ENCODE measurements at regions not wholly inside any gene's neighbourhood (a gene's known extent, or its start where the extent isn't known, plus 50 kb on each side); places are given as distances from the start of the nearest gene placed in this dataset.

GRCh38 chr10:44291091-44291490 lies 93.8 kb downstream of the CXCL12 start:
- no peak for TF ChIP-seq POLR2A (IDR thresholded peaks at IDR 0.05)
- TF ChIP-seq, protein P1, sequence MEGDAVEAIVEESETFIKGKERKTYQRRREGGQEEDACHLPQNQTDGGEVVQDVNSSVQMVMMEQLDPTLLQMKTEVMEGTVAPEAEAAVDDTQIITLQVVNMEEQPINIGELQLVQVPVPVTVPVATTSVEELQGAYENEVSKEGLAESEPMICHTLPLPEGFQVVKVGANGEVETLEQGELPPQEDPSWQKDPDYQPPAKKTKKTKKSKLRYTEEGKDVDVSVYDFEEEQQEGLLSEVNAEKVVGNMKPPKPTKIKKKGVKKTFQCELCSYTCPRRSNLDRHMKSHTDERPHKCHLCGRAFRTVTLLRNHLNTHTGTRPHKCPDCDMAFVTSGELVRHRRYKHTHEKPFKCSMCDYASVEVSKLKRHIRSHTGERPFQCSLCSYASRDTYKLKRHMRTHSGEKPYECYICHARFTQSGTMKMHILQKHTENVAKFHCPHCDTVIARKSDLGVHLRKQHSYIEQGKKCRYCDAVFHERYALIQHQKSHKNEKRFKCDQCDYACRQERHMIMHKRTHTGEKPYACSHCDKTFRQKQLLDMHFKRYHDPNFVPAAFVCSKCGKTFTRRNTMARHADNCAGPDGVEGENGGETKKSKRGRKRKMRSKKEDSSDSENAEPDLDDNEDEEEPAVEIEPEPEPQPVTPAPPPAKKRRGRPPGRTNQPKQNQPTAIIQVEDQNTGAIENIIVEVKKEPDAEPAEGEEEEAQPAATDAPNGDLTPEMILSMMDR (IDR thresholded peaks at IDR 0.05), result no peak
- no peak for TF ChIP-seq EP300 (IDR thresholded peaks at IDR 0.05)
- Histone ChIP-seq H3K9me3 (no peaks in the 10 kb centered on the region), H3K27me3 (no peaks in the 10 kb centered on the region), H3K27ac (peak overlapping the region in 1 of 4 donors; percentile 11), H3K4me1 (peaks cover 0 to 44% (median 9%) of the 10 kb centered on the region in 4 donors), H3K36me3 (no peaks in the 10 kb centered on the region), H3K4me3 (no peak overlapping the region)
- 65% methylated on average over 1 of the region's 1 CpG for WGBS, 2 donors
- no peak for DNase-seq (ENCODE audit: low spot score in 2 of 2)

DNA sequence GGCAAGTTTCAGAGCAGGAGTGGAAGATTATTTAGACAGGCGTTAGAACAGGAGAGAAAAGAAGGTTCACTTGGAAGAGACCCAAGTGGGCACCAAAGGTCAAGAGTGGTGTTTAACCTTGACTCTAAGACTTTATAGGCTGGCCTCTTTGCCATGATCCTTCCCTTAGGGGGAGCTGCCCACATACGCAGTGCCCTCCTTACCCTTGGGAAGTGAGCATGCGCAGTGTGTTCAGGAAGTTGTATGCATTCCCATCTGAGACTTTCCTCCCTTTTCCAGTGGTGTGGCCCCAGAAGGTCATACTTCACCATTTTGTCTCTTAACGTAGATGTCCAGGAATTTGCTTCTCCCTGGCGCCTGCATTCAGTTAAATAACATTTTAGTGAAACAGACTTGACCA lies 95.8 kb downstream of the CXCL12 start:
- 82 to 92% methylated on average over 5 of the region's 5 CpGs for WGBS, 2 donors
- H3K4me3 ChIP-seq, result no peak overlapping the region
- H3K9me3 ChIP-seq, result no peaks in the 10 kb centered on the region
- H3K36me3 ChIP-seq, result no peaks in the 10 kb centered on the region
- TF ChIP-seq EP300 (IDR thresholded peaks at IDR 0.05), result no peak
- no peak for TF ChIP-seq POLR2A (IDR thresholded peaks at IDR 0.05)
- TF ChIP-seq, protein P1 (IDR thresholded peaks at IDR 0.05), result no peak
- no peaks in the 10 kb centered on the region for H3K27me3 ChIP-seq
- H3K27ac ChIP-seq, result no peak overlapping the region
- H3K4me1 ChIP-seq, result peaks cover 0 to 26% (median 6%) of the 10 kb centered on the region in 4 donors
- DNase-seq (ENCODE audit: low spot score in 2 of 2), result no peak

- Histone ChIP-seq H3K4me1 (peaks cover 0 to 12% (median 0%) of the 10 kb centered on the region in 4 donors), H3K27ac (peak overlapping the region in 2 of 4 donors; percentile 17 to 22), H3K36me3 (no peaks in the 10 kb centered on the region), H3K4me3 (no peak overlapping the region), H3K9me3 (no peaks in the 10 kb centered on the region), H3K27me3 (no peaks in the 10 kb centered on the region)
- no peak for DNase-seq (ENCODE audit: low spot score in 2 of 2)
- TF ChIP-seq, protein P1 (IDR thresholded peaks at IDR 0.05), result no peak
- TF ChIP-seq EP300 (IDR thresholded peaks at IDR 0.05) (no peak), POLR2A (IDR thresholded peaks at IDR 0.05) (no peak)
- 41 to 67% methylated on average over 2 of the region's 2 CpGs for WGBS, 2 donors
Observed at GRCh38 chr10:44287408-44287807, 97.5 kb downstream of the CXCL12 start.

GRCh38 chr10:44284198-44285084 lies 100.5 kb downstream of the CXCL12 start:
- DNase-seq (ENCODE audit: low spot score in 2 of 2), result no peak
- Histone ChIP-seq H3K36me3 (no peaks in the 10 kb centered on the region), H3K27ac (no peak overlapping the region), H3K9me3 (no peaks in the 10 kb centered on the region), H3K4me1 (peaks cover 0 to 26% (median 0%) of the 10 kb centered on the region in 4 donors), H3K4me3 (no peak overlapping the region), H3K27me3 (no peaks in the 10 kb centered on the region)
- 83 to 91% methylated on average over 6 of the region's 6 CpGs for WGBS, 2 donors
- TF ChIP-seq, protein P1 (IDR thresholded peaks at IDR 0.05), result no peak

- Histone ChIP-seq H3K27me3 (no peaks in the 10 kb centered on the region), H3K4me1 (peaks cover 0 to 31% (median 0%) of the 10 kb centered on the region in 4 donors), H3K36me3 (no peaks in the 10 kb centered on the region), H3K4me3 (no peak overlapping the region), H3K9me3 (no peaks in the 10 kb centered on the region), H3K27ac (no peak overlapping the region)
- TF ChIP-seq POLR2A (IDR thresholded peaks at IDR 0.05) (no peak), EP300 (IDR thresholded peaks at IDR 0.05) (no peak)
- TF ChIP-seq, protein P1 (IDR thresholded peaks at IDR 0.05), result no peak
- WGBS, 2 donors, result 83 to 93% methylated on average over 5 of the region's 5 CpGs
- DNase-seq (ENCODE audit: low spot score in 2 of 2), result no peak
Observed at GRCh38 chr10:44282626-44283300, 102.1 kb downstream of the CXCL12 start.

Data from tibial nerve (tissue), 4 donors.